ENCODE measurements at regions not wholly inside any gene's neighbourhood (a gene's known extent, or its start where the extent isn't known, plus 50 kb on each side); places are given as distances from the start of the nearest gene placed in this dataset.

DNA sequence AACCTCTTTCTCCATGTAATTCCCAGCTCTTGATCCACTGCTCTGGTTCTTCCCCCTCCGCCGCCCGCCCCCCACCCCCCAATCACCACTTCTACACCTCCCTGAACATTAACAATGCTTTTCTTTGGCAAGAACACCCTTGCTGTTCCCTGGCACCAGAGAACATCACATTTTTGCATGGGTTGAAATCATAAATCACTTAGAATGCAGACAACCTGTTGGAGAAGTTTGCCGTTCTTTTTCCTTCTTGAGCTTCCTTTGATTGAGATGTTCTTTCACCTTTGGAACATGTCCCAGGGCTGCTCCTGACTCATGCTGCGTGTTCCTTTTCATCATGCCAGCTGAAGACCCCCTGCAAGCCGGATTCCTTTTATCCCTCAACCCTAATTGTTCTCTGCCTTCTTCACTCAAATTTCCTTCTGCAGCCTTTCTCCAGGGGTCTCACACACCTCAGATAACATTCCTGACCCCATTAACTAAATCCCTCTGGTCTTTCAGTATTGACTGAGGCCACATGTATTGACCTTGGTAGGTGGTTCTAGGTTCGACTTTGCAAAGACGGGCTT, 294.1 kb upstream of the TMPO start:
- ATAC-seq (ENCODE audit: insufficient number of reproducible peaks, low FRiP score, low read depth): no peak

DNA sequence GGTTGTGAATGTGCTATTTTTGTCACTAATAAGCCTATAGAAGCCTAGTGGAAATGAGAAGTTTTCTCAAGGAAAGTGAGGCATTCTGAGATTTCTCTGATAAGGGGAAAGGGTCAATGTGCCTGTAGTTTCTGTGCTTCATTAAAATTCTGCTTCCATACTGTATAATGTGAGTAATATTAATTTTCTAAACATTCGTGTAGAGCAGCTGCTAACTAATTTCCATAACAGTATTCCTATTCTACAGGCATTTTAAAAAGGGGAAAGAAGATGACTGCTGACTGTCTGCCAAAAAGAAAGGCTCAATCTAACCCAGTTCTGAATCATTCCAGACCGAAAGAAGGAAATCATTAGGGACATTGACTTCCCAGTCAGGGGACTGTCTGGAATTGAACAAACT, 293.3 kb upstream of the TMPO start:
- Histone ChIP-seq H3K36me3 (no peaks in the 10 kb centered on the region), H3K27ac (no peak overlapping the region), H3K4me1 (ENCODE audit: control insufficient read depth in 1 of 2, low read depth in 2 of 2) (no peaks in the 10 kb centered on the region), H3K27me3 (replicated peaks; ENCODE audit: insufficient read depth) (no peaks in the 10 kb centered on the region), H3K9me3 (no peaks in the 10 kb centered on the region), H3K4me3 (no peak overlapping the region)
- TF ChIP-seq, protein P1, sequence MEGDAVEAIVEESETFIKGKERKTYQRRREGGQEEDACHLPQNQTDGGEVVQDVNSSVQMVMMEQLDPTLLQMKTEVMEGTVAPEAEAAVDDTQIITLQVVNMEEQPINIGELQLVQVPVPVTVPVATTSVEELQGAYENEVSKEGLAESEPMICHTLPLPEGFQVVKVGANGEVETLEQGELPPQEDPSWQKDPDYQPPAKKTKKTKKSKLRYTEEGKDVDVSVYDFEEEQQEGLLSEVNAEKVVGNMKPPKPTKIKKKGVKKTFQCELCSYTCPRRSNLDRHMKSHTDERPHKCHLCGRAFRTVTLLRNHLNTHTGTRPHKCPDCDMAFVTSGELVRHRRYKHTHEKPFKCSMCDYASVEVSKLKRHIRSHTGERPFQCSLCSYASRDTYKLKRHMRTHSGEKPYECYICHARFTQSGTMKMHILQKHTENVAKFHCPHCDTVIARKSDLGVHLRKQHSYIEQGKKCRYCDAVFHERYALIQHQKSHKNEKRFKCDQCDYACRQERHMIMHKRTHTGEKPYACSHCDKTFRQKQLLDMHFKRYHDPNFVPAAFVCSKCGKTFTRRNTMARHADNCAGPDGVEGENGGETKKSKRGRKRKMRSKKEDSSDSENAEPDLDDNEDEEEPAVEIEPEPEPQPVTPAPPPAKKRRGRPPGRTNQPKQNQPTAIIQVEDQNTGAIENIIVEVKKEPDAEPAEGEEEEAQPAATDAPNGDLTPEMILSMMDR (IDR thresholded peaks at IDR 0.05): no peak
- DNase-seq (ENCODE audit: low spot score): no peak
- ATAC-seq (ENCODE audit: insufficient number of reproducible peaks, low FRiP score, low read depth): no peak

More for the DNA sequence above, 294.1 kb upstream of the TMPO start:
- Histone ChIP-seq H3K4me3 (no peak overlapping the region), H3K9me3 (no peaks in the 10 kb centered on the region), H3K27me3 (replicated peaks; ENCODE audit: insufficient read depth) (no peaks in the 10 kb centered on the region), H3K27ac (no peak overlapping the region), H3K36me3 (no peaks in the 10 kb centered on the region), H3K4me1 (ENCODE audit: control insufficient read depth in 1 of 2, low read depth in 2 of 2) (no peaks in the 10 kb centered on the region)
- DNase-seq (ENCODE audit: low spot score): no peak
- TF ChIP-seq, protein P1 (IDR thresholded peaks at IDR 0.05): no peak

DNA sequence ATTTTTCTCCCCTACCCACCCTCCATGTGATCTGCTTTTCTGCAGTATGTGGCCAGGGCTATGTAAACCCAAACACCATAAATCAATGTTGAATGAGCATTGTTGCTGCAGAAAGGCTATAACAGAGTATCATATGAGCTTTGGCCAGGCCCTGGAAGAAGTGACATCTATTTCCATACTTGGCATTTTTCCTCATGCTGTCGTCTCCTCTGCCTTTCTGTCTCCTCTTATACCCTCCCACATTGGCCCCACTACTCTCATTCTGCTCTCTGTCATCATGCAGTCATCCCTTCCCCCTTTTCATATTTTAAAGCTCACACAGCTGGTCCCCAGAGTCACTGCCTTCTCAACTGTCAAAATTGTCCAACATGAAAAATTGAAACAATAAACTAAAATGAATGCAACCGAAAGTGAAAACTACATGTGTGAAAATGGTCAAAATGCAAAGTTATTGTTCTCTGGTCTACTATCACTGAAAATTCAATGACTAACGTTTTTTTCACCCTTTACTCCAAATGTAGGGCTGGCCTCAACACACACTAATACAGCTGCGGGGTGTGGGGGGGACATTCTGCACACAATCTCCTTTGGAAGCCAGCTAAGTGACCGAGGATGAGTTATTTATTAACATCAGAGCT, 290.7 kb upstream of the TMPO start:
- ATAC-seq (ENCODE audit: insufficient number of reproducible peaks, low FRiP score, low read depth) (no peak), DNase-seq (ENCODE audit: low spot score) (no peak)
- TF ChIP-seq, protein P1 (IDR thresholded peaks at IDR 0.05): no peak
- H3K4me1 ChIP-seq (ENCODE audit: control insufficient read depth in 1 of 2, low read depth in 2 of 2): no peaks in the 10 kb centered on the region
- no peak overlapping the region for H3K4me3 ChIP-seq
- no peaks in the 10 kb centered on the region for H3K27me3 ChIP-seq (replicated peaks; ENCODE audit: insufficient read depth)
- no peaks in the 10 kb centered on the region for H3K9me3 ChIP-seq
- no peaks in the 10 kb centered on the region for H3K36me3 ChIP-seq
- H3K27ac ChIP-seq: no peak overlapping the region

DNA sequence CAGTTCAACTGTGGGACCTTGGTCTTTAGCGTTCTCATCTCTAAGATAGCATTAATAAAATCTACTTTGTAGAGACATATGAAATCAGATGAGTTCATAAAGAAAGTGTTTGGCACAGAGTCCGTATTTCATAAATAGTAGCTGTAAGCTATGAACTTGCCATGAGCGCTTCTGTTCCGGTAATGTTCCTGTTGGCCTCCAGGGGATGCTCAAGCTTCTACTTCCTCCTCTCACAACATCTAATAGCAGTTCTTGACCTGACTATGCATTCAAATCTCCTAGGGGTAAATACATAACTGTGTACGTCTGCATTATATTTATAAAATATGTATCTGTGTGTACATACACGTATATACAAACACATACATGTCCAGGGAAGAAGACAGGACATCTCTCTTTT, 288.2 kb upstream of the TMPO start:
- H3K4me3 ChIP-seq: no peak overlapping the region
- H3K27me3 ChIP-seq (replicated peaks; ENCODE audit: insufficient read depth): no peaks in the 10 kb centered on the region
- TF ChIP-seq, protein P1 (IDR thresholded peaks at IDR 0.05): no peak
- DNase-seq (ENCODE audit: low spot score) (no peak), ATAC-seq (ENCODE audit: insufficient number of reproducible peaks, low FRiP score, low read depth) (no peak)
- H3K9me3 ChIP-seq: no peaks in the 10 kb centered on the region
- H3K27ac ChIP-seq: no peak overlapping the region
- H3K36me3 ChIP-seq: no peaks in the 10 kb centered on the region
- H3K4me1 ChIP-seq (ENCODE audit: control insufficient read depth in 1 of 2, low read depth in 2 of 2): no peaks in the 10 kb centered on the region

DNA sequence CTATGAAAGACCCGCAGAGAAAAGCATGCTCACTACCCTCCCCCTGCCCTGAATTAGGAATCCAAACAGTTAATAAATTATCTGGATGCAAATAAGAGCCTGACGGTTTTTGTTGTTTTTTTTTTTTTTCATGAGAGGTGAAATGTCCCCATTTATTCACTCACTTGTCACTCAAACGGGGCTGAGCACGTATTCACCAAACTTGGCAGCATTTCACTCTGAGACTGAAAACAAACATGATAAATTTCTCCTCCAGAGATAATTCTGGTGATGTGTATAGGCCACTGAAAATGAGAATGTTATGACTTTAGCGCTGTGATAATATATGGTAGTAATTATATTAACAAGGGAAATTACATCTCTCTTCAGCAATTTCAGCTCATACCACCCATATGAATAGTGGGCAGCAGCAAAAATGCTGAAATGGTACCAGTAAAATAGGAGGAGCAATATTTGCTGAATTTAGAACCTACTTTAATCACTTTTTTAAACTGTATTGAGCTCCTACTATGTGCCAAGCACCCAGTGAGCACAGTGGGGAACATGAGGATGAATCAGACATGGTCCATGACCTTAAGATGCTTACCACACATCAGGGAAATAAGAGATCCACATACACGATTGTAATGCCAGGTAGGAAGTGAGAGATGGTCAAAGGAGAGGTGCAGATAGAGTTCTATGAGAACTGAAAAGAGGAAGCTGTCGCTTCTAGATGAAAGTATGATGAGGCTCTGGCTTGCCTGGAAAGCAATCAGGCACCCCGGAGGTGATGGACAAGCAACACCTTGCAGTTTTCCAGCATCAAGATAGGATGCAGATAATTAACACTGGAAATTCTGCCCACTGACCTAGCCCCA, 286.5 kb upstream of the TMPO start:
- DNase-seq (ENCODE audit: low spot score): no peak

More for the DNA sequence above, 286.5 kb upstream of the TMPO start:
- H3K36me3 ChIP-seq: no peaks in the 10 kb centered on the region
- H3K4me1 ChIP-seq (ENCODE audit: control insufficient read depth in 1 of 2, low read depth in 2 of 2): no peaks in the 10 kb centered on the region
- no peak overlapping the region for H3K4me3 ChIP-seq
- TF ChIP-seq, protein P1 (IDR thresholded peaks at IDR 0.05): no peak
- no peak for ATAC-seq (ENCODE audit: insufficient number of reproducible peaks, low FRiP score, low read depth)
- no peaks in the 10 kb centered on the region for H3K9me3 ChIP-seq
- H3K27me3 ChIP-seq (replicated peaks; ENCODE audit: insufficient read depth): no peaks in the 10 kb centered on the region
- H3K27ac ChIP-seq: no peak overlapping the region
